ENCODE measurements at regions not wholly inside any gene's neighbourhood (a gene's known extent, or its start where the extent isn't known, plus 50 kb on each side); places are given as distances from the start of the nearest gene placed in this dataset.

- BruUV-seq (replicated peaks): no TSS peak
Measured at GRCh38 chr3:163056874-163057497, 1560.4 kb downstream of the OTOL1 start.

More at GRCh38 chr3:163056874-163057497, 1560.4 kb downstream of the OTOL1 start:
- intact Hi-C loops (cut with micrococcal nuclease): loop anchor here (1.0 to 10.0 kb wide), 4 partner anchors 215 to 895 kb away; no protein-coding TSS in a partner anchor
- Histone ChIP-seq H3K9ac (ENCODE audit: low read length) (no peak overlapping the region), H3K4me2 (ENCODE audit: low read length) (no peak overlapping the region), H3K27ac (ENCODE audit: low read depth, low read length) (no peak overlapping the region), H3K9me3 (ENCODE audit: control insufficient read depth in 1 of 2, insufficient read depth in 1 of 2, low read depth in 1 of 2, low read length in 2 of 2) (no peaks in the 10 kb centered on the region), H4K20me1 (ENCODE audit: insufficient read depth) (no peaks in the 10 kb centered on the region), H3K36me3 (ENCODE audit: control insufficient read depth in 1 of 2, insufficient read depth in 2 of 2, low read length in 2 of 2) (no peaks in the 10 kb centered on the region), H3K79me2 (ENCODE audit: insufficient read depth, low read length) (no peaks in the 10 kb centered on the region), H3K9me2 (ENCODE audit: insufficient read depth) (no peaks in the 10 kb centered on the region), H2AFZ (ENCODE audit: low read depth, low read length, poor library complexity, severe bottlenecking) (no peak overlapping the region), H3K4me1 (ENCODE audit: control insufficient read depth in 1 of 2, insufficient read depth in 2 of 2, low read length in 2 of 2) (no peaks in the 10 kb centered on the region), H3K27me3 (ENCODE audit: insufficient read depth, low read length) (no peaks in the 10 kb centered on the region), H3K4me3 (replicated peaks in 1 of 2; ENCODE audit: low read depth in 1 of 2, low read length in 2 of 2) (no peak overlapping the region)
- CTCF ChIA-PET: interaction anchor here (0.9 to 1.0 kb wide), 3 partner anchors 11 to 433 kb away, joined by 3 to 4 read pairs (median 3); no protein-coding TSS in a partner anchor
- POLR2A ChIA-PET: no interaction called here
- peak; percentile 49 to 76 (median 59); a peak in 5 of 6 replicates for TF ChIP-seq CTCF (IDR thresholded peaks at IDR 0.05 in 2 of 3, conservative IDR thresholded peaks at IDR 0.05 in 1 of 3; ENCODE audit: borderline replicate concordance in 1 of 3, insufficient read depth in 1 of 3, low read depth in 2 of 3, low read length in 2 of 3)
- TF ChIP-seq RAD21 (IDR thresholded peaks at IDR 0.05; ENCODE audit: low read depth): peak; percentile 66
- TF ChIP-seq ELF1 (IDR thresholded peaks at IDR 0.05; ENCODE audit: borderline replicate concordance, low read depth): no peak
- no peak for TF ChIP-seq JUND (IDR thresholded peaks at IDR 0.05)
- TF ChIP-seq ZFX (IDR thresholded peaks at IDR 0.05): no peak
- peak; percentile 63; the same call in 1 of the 2 replicates for ATAC-seq
- peak; percentile 42 for DNase-seq (ENCODE audit: low read depth, low spot score)
- RAD21 ChIA-PET (ENCODE audit: low non-redundant PET in 1 of 2, low total read pairs in 2 of 2, uncharacterized antibody in 2 of 2, unreplicated experiment in 2 of 2): no interaction called here

Data from HCT116 (cell line).